Breast epithelium (tissue), 4 donors: ENCODE measurements at regions not wholly inside any gene's neighbourhood (a gene's known extent, or its start where the extent isn't known, plus 50 kb on each side); places are given as distances from the start of the nearest gene placed in this dataset.

Experiments
- DNase-seq, 2 donors: peaks; one replicate each; pipeline ENCODE4 v3.0.0-alpha.2; 2019; ENCODE audit warnings: low spot score in 2 of 2
- H3K27ac ChIP-seq, 2 donors: fragments of 200-600 bp; sonication (generic) in 1 of 2; one replicate each; pipeline ENCODE4 v1.5.1; 2016 to 2019; ENCODE audit warnings: mild to moderate bottlenecking in 1 of 2
- H3K27me3 ChIP-seq, 2 donors: fragments of 200-600 bp; sonication (generic) in 1 of 2; one replicate each; pipeline versions ENCODE4 v1.5.1 to v1.6.0; 2017 to 2019; ENCODE audit warnings: control low read depth in 1 of 2, mild to moderate bottlenecking in 1 of 2
- H3K36me3 ChIP-seq: fragments of 200-600 bp; one replicate; pipeline ENCODE4 v1.5.1; 2019
- H3K4me1 ChIP-seq, 2 donors: fragments of 200-600 bp; sonication (generic); one replicate each; pipeline ENCODE4 v1.5.1; 2016 to 2019; ENCODE audit warnings: control low read depth in 1 of 2
- H3K4me3 ChIP-seq, 3 donors: fragments of 200-600 bp; sonication (generic); 1 replicate in 2 of 3; 2 replicates in 1 of 3; pipeline ENCODE4 v1.5.1; 2016 to 2019; ENCODE audit warnings: mild to moderate bottlenecking in 3 of 3, moderate library complexity in 2 of 3
- H3K9me3 ChIP-seq, 2 donors: fragments of 200-600 bp; sonication (generic) in 1 of 2; one replicate each; pipeline ENCODE4 v1.5.1; 2016 to 2019; ENCODE audit warnings: control low read depth in 1 of 2
- POLR2A ChIP-seq: fragments of 450-650 bp; IDR thresholded peaks from one replicate; pipeline ENCODE4 v1.6.1; 2016; ENCODE audit warnings: antibody characterized with exemption, mild to moderate bottlenecking, moderate library complexity
- POLR2AphosphoS5 ChIP-seq, 3 donors: sonication (generic); formaldehyde crosslinking; IDR thresholded peaks; one replicate each; pipeline ENCODE4 v1.6.1; 2017; ENCODE audit warnings: antibody characterized with exemption in 3 of 3
- intact Hi-C: fragments of 100-400 bp; cut with DNase I; formaldehyde crosslinking; loops from one replicate; pipeline ENCODE4 v1.15.1; 2023; ENCODE audit warnings: low total_unique reads
- TF ChIP-seq, protein P1 (sequence below), 3 donors: fragments of 450-650 bp; IDR thresholded peaks; one replicate each; pipeline ENCODE4 v1.5.1; 2016 to 2017; ENCODE audit warnings: antibody characterized with exemption in 3 of 3, mild to moderate bottlenecking in 3 of 3, moderate library complexity in 3 of 3

DNA sequence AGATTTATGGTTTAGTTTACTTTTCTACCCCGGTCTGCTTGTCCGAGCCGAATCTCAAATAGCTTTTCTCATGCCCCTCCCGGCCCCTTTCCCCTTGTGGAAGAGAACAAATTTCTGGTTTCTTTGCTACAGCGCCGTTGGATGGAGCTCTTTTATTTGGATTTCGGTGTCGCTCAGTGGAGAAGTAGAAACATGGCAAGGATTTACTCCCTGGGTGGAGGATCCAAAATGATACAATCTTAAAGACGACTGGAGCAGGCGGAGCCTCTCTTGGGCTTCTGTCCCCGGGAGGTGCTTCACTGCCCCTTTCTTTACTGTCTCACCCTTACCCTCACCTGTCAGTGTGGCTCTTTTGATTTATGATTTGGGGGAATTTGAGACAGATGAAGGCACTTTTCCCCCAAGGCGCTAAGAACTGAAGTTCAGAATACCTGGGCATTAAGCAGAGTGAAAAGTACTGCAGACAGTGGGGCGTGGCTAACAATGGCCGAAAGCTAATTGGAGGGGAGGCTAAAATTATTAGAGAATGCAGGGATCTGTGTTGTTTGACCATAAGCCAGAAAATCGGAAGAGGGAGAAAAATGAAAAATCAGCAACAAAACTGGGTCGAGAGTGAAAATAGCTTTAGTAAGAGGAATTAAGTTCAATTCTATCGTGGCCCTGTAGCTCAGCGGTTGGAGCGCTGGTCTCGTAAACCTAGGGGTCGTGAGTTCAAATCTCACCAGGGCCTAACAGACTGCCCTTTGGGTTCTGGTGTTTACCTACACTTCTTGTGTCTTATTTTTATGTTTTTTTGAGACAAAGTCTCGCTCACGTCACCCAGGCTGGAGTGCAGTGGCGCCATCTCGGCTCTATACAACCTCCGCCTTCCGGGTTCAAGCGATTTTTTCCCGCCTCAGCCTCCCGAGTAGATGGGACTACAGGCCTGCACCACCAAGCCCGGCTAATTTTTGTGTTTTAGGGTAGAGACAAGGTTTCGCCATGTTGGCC is 145.1 kb upstream of the ZNF184 start:
- peak overlapping the region; percentile 29 to 48 (median 37) for H3K4me3 ChIP-seq
- no peaks in the 10 kb centered on the region for H3K9me3 ChIP-seq
- H3K27ac ChIP-seq = no peak overlapping the region
- no peaks in the 10 kb centered on the region for H3K4me1 ChIP-seq
- TF ChIP-seq POLR2AphosphoS5 (IDR thresholded peaks at IDR 0.05) (no peak), POLR2A (no peak)
- TF ChIP-seq, protein P1, sequence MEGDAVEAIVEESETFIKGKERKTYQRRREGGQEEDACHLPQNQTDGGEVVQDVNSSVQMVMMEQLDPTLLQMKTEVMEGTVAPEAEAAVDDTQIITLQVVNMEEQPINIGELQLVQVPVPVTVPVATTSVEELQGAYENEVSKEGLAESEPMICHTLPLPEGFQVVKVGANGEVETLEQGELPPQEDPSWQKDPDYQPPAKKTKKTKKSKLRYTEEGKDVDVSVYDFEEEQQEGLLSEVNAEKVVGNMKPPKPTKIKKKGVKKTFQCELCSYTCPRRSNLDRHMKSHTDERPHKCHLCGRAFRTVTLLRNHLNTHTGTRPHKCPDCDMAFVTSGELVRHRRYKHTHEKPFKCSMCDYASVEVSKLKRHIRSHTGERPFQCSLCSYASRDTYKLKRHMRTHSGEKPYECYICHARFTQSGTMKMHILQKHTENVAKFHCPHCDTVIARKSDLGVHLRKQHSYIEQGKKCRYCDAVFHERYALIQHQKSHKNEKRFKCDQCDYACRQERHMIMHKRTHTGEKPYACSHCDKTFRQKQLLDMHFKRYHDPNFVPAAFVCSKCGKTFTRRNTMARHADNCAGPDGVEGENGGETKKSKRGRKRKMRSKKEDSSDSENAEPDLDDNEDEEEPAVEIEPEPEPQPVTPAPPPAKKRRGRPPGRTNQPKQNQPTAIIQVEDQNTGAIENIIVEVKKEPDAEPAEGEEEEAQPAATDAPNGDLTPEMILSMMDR (IDR thresholded peaks at IDR 0.05) = no peak
- no peak for DNase-seq
- peaks cover 0 to 73% of the 10 kb centered on the region in 2 donors for H3K27me3 ChIP-seq
- H3K36me3 ChIP-seq = no peaks in the 10 kb centered on the region
- intact Hi-C loops = no loop called here

DNA sequence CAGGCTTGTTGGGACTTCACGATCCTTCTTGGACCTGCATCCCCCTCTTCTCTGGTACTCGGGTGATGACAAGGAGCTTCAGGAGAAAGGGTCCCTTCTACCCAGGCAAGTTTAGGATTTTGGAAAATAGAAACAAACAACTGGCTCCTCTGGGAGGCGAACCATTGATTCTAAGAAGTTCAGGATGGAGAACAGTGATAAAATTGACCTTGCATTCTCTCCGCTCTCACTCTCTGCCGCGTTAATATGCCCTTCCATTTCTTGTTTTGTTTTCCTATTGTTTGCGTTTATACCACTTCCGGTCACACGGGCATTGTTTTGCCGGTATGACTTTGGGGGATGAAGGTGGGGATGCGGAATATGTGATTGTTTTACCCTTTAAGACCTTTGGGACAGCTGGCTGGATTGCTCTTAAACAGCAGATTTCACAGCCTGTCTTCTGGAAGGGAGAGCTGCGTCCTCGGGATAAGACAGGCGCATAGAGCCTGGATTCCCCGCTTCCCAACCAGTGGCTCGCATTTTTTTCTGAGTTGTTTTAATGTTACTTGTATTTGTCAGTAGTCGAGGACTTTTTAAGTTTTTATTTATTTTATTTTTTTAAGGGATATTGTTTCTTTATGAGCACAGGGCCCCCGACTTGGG is 144.3 kb upstream of the ZNF184 start:
- Histone ChIP-seq H3K36me3 (no peaks in the 10 kb centered on the region), H3K9me3 (no peaks in the 10 kb centered on the region)

DNA sequence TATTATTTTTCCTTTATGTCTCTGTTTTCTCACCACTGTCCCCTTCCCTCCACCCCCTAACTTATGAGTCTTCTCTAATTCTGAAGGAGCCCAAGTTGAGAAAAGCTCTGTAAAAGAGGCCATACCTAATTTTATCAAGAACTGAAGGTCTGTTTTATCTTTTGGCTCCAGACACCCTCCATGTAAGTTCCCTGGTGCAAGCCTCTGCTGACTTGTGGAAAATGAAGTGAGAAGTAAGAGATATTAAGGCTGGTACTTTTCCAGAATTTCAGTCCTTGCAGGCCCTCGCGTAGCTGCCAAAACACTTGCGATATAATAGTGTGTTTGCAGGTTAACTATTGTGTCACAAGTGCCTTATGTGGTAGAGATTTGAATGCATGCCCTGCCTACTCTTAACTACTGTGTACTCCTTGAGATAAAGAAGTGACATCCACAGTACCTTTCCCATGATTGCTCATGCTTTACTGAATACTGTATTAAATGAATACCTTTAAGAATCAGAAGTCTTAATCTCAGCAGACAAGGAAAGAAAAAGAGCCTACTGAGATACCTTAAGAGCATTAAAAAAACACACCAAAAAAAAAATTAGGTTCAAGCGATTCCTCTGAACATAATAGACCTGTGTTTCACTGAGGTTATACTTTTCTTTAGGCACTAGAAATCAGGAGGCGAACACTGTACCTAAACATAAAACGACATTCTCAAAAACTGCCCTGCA is 143.6 kb upstream of the ZNF184 start:
- no peaks in the 10 kb centered on the region for H3K36me3 ChIP-seq
- peaks cover 0 to 77% of the 10 kb centered on the region in 2 donors for H3K27me3 ChIP-seq
- intact Hi-C loops = no loop called here

More for the DNA sequence above, 144.3 kb upstream of the ZNF184 start:
- H3K27me3 ChIP-seq = peaks cover 0 to 72% of the 10 kb centered on the region in 2 donors
- no peaks in the 10 kb centered on the region for H3K4me1 ChIP-seq
- H3K4me3 ChIP-seq = peak overlapping the region; percentile 29 to 48 (median 37)
- no peak for DNase-seq
- intact Hi-C loops = no loop called here
- H3K27ac ChIP-seq = no peak overlapping the region
- TF ChIP-seq POLR2A = no peak

DNA sequence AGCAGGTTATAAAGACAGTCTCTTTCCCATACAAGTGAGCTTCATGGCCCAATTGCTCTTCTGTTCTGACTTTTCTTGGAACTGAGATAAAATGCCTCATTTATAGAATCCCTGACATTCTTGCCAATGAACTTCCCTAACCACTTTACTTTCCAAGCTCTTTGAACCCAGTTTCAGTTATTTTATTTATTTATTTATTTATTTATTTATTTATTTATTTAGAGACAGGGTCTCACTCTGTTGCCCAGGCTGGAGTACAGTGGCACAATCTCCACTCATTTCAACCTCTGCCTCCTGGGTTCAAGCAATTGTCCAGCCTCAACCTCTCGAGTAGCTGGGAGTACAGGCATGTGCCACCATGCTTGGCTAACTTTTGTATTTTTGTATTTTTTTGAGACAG is 138.5 kb upstream of the ZNF184 start:
- H3K9me3 ChIP-seq = no peaks in the 10 kb centered on the region
- no peaks in the 10 kb centered on the region for H3K36me3 ChIP-seq
- no peak overlapping the region for H3K4me3 ChIP-seq
- TF ChIP-seq, protein P1 (IDR thresholded peaks at IDR 0.05) = no peak
- no peak for TF ChIP-seq POLR2A
- TF ChIP-seq POLR2AphosphoS5 (IDR thresholded peaks at IDR 0.05) = no peak
- DNase-seq = no peak
- peaks cover 0 to 49% of the 10 kb centered on the region in 2 donors for H3K27me3 ChIP-seq
- no peak overlapping the region for H3K27ac ChIP-seq
- no peaks in the 10 kb centered on the region for H3K4me1 ChIP-seq
- intact Hi-C loops = no loop called here

More for the DNA sequence above, 143.6 kb upstream of the ZNF184 start:
- H3K27ac ChIP-seq = no peak overlapping the region
- H3K4me3 ChIP-seq = peak overlapping the region in 2 of 3 donors; percentile 37 to 48
- H3K9me3 ChIP-seq = no peaks in the 10 kb centered on the region
- TF ChIP-seq POLR2A = no peak
- TF ChIP-seq, protein P1 (IDR thresholded peaks at IDR 0.05) = no peak
- TF ChIP-seq POLR2AphosphoS5 (IDR thresholded peaks at IDR 0.05) = no peak
- DNase-seq = no peak
- no peaks in the 10 kb centered on the region for H3K4me1 ChIP-seq
